ENCODE measurements at regions not wholly inside any gene's neighbourhood (a gene's known extent, or its start where the extent isn't known, plus 50 kb on each side); places are given as distances from the start of the nearest gene placed in this dataset.

DNA sequence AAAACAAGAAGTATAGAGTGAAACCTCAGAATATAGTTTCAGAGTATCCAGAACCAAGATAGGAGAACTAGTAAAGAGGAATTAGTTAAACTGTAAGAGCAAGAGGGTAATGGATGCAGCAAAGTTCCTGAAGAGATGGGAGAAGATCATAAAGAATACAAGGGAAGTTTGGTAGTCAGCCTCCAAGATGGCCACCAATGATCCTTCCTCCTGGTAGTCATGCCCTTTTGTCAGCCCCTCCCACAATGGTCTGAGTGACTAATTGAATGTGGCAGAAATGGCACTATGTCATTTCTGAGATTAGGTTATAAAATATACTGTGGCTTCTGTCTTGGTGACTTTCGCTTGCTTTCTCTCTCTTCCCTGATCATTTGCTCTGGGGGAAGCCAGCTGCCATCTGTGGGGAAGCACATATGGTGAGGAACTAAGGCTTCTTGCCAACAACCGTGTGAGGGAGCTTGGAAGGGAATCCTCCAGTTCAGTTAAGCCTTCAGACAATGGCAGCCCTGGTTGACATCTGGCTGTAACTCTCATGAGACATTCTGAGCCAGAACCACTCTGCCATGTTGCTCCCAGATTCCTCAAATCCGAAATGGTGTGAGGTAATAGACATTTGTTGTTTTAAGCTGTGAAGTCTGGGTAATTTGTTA, 55.3 kb upstream of the AMN1 start:
- TF ChIP-seq EZH2 (IDR thresholded peaks at IDR 0.05; ENCODE audit: insufficient read depth, poor library complexity, severe bottlenecking) (no peak), EZH2phosphoT487 (IDR thresholded peaks at IDR 0.05; ENCODE audit: insufficient read depth, low read depth) (no peak)

All from GM23248 (cell line).